ENCODE measurements at regions not wholly inside any gene's neighbourhood (a gene's known extent, or its start where the extent isn't known, plus 50 kb on each side); places are given as distances from the start of the nearest gene placed in this dataset.
"Not testable (repeated sequence)": the region's sequence is repeated elsewhere in the genome, so short reads cannot be mapped to it uniquely, and the experiment has no call there.

- Histone ChIP-seq H3K27me3 (ENCODE audit: insufficient read depth, low read length, poor library complexity) (no peaks in the 10 kb centered on the region), H3K36me3 (ENCODE audit: insufficient read depth, low read length) (no peaks in the 10 kb centered on the region), H3K4me2 (ENCODE audit: insufficient read depth, low read length) (no peak overlapping the region), H3K9me3 (ENCODE audit: insufficient read depth, low read length, severe bottlenecking) (no peaks in the 10 kb centered on the region), H3K27ac (ENCODE audit: low read length) (no peak overlapping the region), H3K9ac (ENCODE audit: low read depth, low read length) (no peak overlapping the region), H3K4me3 (ENCODE audit: low read depth in 1 of 2, low read length in 2 of 2) (no peak overlapping the region), H2AFZ (ENCODE audit: low read depth, low read length) (no peak overlapping the region), H4K20me1 (ENCODE audit: insufficient read depth, low read length) (no peaks in the 10 kb centered on the region), H3K79me2 (ENCODE audit: insufficient read depth, low read length) (no peaks in the 10 kb centered on the region), H3K4me1 (ENCODE audit: insufficient read depth, low read length) (no peaks in the 10 kb centered on the region)
- ATAC-seq (ENCODE audit: insufficient read depth, low read depth) (no peak), DNase-seq (no peak)
- no peak for TF ChIP-seq EZH2 (IDR thresholded peaks at IDR 0.05; ENCODE audit: borderline replicate concordance, low read depth, low read length, severe bottlenecking)
Observed at GRCh38 chr9:85079349-85079748, 409.8 kb downstream of the NTRK2 start.

DNA sequence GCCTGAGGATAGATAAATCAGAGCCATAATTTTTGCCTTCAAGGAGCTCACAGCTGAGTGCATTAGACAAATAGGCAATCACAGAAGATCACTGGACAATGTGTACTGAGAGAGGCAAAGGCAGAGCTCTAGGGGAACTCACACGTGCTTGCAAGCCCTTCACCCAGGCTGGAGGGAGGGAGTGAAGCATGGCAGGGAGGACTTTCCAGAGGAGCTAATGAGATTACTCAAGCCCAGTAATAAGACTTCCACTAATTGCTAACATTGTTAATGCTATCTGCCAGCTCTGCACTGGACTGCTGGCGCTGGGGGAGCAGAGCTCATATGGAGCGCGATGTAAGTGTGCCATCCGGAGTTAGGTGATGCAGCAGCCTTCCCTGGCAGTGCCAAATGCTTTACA is 408.4 kb downstream of the NTRK2 start:
- TF ChIP-seq CTCF (IDR thresholded peaks at IDR 0.05; ENCODE audit: borderline replicate concordance, extremely low read depth, low read length, poor library complexity, severe bottlenecking) = no peak
- no peak for TF ChIP-seq EZH2 (IDR thresholded peaks at IDR 0.05; ENCODE audit: borderline replicate concordance, low read depth, low read length, severe bottlenecking)
- Histone ChIP-seq H3K9ac (ENCODE audit: low read depth, low read length) (no peak overlapping the region), H3K36me3 (ENCODE audit: insufficient read depth, low read length) (no peaks in the 10 kb centered on the region), H3K4me1 (ENCODE audit: insufficient read depth, low read length) (no peaks in the 10 kb centered on the region), H3K4me3 (ENCODE audit: low read depth in 1 of 2, low read length in 2 of 2) (no peak overlapping the region), H3K9me3 (ENCODE audit: insufficient read depth, low read length, severe bottlenecking) (no peaks in the 10 kb centered on the region), H3K79me2 (ENCODE audit: insufficient read depth, low read length) (no peaks in the 10 kb centered on the region), H4K20me1 (ENCODE audit: insufficient read depth, low read length) (no peaks in the 10 kb centered on the region), H3K27me3 (ENCODE audit: insufficient read depth, low read length, poor library complexity) (no peaks in the 10 kb centered on the region), H3K27ac (ENCODE audit: low read length) (no peak overlapping the region), H2AFZ (ENCODE audit: low read depth, low read length) (no peak overlapping the region), H3K4me2 (ENCODE audit: insufficient read depth, low read length) (no peak overlapping the region)
- DNase-seq (no peak), ATAC-seq (ENCODE audit: insufficient read depth, low read depth) (no peak)

GRCh38 chr9:85077146-85077545 is 407.6 kb downstream of the NTRK2 start:
- not testable (repeated sequence) for H4K20me1 ChIP-seq (ENCODE audit: insufficient read depth, low read length); H2AFZ ChIP-seq (ENCODE audit: low read depth, low read length); H3K9me3 ChIP-seq (ENCODE audit: insufficient read depth, low read length, severe bottlenecking); H3K27me3 ChIP-seq (ENCODE audit: insufficient read depth, low read length, poor library complexity); H3K36me3 ChIP-seq (ENCODE audit: insufficient read depth, low read length); H3K4me2 ChIP-seq (ENCODE audit: insufficient read depth, low read length); H3K27ac ChIP-seq (ENCODE audit: low read length); H3K4me1 ChIP-seq (ENCODE audit: insufficient read depth, low read length); ATAC-seq (ENCODE audit: insufficient read depth, low read depth); H3K79me2 ChIP-seq (ENCODE audit: insufficient read depth, low read length); DNase-seq; H3K9ac ChIP-seq (ENCODE audit: low read depth, low read length); H3K4me3 ChIP-seq (ENCODE audit: low read depth in 1 of 2, low read length in 2 of 2)

Data from DND-41 (cell line).